AG09309 (cell line): ENCODE measurements at regions not wholly inside any gene's neighbourhood (a gene's known extent, or its start where the extent isn't known, plus 50 kb on each side); places are given as distances from the start of the nearest gene placed in this dataset.
A peak's percentile ranks its signal among the peaks of the same experiment; 100 is the strongest.

Experiments used
- DNase-seq: peaks from one replicate; pipeline ENCODE4 v3.0.0-alpha.2; 2010; ENCODE audit warnings: low read depth
- H3K4me3 ChIP-seq: 2 replicates; pipeline ENCODE4 v1.5.1; 2011; ENCODE audit warnings: mild to moderate bottlenecking, low read depth, low read length, moderate library complexity; ENCODE audit not compliant: control insufficient read depth
- TF ChIP-seq, protein P1 (sequence below): IDR thresholded peaks from 2 replicates; pipeline ENCODE4 v1.5.1; 2011; ENCODE audit warnings: mild to moderate bottlenecking, low read depth, low read length, inconsistent platforms; ENCODE audit not compliant: insufficient read depth, control insufficient read depth; ENCODE audit errors: missing control alignments

DNA sequence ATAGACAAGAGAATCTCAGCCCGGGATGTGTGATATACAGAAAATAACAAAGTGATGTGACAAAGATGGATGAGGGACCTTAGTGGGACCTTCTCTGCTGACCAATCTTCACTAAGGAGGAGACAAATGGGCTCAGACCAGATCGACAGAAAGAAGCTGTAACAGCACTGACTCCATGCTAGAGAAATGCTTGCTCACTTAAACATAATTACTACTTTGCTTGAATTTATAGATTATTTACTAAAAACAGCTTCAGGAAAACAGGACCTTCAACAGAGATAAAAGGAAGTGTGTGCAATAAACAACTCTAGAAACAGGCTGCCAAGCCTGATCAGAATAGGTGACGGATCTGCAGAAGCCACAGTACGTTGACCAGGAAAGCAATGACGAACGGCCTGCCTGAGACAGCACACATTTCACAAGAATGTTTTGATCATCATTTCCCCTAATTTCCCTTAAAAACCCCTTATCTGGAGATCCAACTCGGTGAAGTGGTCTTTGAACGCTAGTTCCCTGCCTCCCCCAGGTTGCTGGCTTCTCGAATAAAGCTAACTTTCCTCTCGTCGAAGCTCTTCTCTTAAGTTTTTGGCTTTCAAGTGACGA is 98.4 kb upstream of the STEAP1B start:
- no peak overlapping the region for H3K4me3 ChIP-seq
- no peak for DNase-seq
- TF ChIP-seq, protein P1, sequence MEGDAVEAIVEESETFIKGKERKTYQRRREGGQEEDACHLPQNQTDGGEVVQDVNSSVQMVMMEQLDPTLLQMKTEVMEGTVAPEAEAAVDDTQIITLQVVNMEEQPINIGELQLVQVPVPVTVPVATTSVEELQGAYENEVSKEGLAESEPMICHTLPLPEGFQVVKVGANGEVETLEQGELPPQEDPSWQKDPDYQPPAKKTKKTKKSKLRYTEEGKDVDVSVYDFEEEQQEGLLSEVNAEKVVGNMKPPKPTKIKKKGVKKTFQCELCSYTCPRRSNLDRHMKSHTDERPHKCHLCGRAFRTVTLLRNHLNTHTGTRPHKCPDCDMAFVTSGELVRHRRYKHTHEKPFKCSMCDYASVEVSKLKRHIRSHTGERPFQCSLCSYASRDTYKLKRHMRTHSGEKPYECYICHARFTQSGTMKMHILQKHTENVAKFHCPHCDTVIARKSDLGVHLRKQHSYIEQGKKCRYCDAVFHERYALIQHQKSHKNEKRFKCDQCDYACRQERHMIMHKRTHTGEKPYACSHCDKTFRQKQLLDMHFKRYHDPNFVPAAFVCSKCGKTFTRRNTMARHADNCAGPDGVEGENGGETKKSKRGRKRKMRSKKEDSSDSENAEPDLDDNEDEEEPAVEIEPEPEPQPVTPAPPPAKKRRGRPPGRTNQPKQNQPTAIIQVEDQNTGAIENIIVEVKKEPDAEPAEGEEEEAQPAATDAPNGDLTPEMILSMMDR = no peak

DNA sequence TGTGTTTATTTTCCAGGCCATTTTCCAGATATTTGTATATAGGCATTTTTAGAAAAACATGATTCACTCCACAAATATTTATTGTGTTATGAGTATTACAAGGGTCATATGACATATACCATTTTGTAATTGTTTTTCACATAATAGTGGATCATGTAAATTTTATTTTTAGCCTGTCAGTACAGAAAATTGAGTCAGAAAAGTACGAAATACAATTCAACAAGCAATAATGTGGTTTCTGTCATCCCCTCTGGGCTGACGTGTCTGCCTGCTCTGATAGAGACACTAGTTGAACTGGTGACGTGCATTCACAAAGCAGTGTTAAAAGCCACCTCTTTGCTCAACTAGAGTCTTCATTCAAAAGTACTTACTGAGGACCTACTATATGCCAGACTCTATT is 97.9 kb upstream of the STEAP1B start:
- TF ChIP-seq, protein P1 = no peak
- no peak overlapping the region for H3K4me3 ChIP-seq
- DNase-seq = peak; percentile 85

DNA sequence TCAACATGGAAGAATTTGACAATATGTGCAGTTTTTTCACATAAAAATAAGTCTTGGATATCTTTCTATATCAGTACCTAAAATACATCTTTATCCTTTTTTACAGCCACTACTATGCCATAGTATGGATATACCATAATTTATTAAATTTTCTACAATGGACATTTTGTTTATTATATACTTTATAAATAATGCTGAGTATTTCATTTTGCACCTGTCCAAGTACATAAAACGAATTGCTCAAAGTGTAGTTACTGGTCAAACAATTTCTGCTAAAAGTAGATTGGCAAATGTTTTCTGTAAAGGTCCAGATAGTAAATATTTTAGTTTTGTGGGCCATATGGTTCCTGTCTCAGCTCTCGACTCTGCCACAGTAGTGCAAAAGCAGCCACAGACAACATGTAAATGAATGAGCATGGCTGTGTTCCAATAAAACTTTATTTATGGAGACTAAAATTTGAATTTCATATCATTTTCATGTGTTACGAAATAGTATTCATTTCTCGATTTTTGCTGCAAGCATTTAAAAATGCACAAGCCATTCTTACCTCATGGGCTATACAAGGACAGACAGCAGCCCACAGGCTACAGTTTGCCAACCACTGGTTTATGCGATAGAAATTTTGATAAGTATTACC is 96.9 kb upstream of the STEAP1B start:
- TF ChIP-seq, protein P1 = no peak

DNA sequence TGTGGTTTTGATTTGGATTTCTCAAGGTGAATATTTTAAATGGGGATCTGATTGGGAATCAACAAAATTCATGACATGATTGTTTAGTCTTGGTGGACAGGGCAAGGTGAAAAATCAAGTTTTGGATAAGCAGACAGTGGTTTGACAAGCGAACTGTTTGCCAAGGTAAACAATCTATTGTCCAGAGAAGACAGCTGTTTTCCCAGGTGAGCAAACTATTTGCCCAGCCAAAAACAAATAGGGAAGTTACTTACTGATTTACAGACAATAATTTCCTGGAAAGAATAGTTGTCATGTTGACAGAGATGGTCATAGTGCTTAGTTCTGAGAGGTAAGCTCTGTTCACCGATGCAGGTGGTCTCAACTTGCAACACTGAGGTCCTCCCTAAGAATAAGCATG is 94.0 kb upstream of the STEAP1B start:
- TF ChIP-seq, protein P1 = no peak
- no peak for DNase-seq
- H3K4me3 ChIP-seq = no peak overlapping the region

More for the DNA sequence above, 96.9 kb upstream of the STEAP1B start:
- no peak for DNase-seq
- no peak overlapping the region for H3K4me3 ChIP-seq

DNA sequence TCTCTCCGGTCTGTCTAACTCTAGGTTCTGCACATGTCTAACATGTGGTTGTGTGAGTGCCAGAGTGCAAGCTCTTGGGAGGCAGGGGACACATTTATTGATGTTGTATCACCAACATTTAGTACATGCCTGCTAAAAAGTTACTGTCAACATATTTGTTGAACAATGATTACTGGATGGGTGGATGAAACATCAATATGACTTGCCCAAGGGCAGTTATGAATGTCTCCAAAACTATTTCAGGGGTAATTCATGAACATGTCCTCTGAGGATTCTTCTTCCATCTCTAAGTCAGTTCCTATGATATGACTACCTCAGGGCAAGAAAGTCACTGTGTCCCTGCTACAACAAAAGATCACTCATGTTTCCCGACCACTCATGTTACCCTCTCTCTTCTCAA is 91.3 kb upstream of the STEAP1B start:
- no peak for DNase-seq
- no peak overlapping the region for H3K4me3 ChIP-seq

DNA sequence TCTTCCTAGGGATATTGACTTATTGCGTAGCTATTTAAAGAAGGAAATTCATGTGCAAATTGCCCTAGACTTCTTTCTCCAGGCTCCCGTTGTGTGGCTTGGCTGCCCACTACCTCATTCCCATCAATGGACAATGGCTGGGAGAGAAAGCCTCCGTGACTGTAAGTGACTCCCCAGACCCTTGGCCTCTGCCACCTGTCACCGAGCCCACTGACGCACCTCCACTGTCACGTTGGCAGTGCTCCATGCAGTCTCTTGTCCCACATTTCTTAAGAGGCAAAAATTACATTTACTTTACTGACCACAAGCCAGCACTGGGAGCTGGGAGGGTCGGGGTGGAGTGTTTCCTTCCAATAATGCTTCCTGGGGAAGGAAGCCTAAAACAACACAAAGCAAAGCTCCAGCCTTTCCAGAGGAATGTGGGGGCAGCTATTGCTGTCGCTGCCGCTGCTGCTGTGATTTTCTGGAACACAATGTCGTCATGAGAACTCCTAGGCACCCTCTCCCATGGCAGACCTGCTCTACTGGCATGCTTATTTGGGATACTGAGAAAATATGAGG is 89.7 kb upstream of the STEAP1B start:
- no peak overlapping the region for H3K4me3 ChIP-seq
- TF ChIP-seq, protein P1 = no peak
- DNase-seq = no peak

More for the DNA sequence above, 91.3 kb upstream of the STEAP1B start:
- TF ChIP-seq, protein P1 = no peak

DNA sequence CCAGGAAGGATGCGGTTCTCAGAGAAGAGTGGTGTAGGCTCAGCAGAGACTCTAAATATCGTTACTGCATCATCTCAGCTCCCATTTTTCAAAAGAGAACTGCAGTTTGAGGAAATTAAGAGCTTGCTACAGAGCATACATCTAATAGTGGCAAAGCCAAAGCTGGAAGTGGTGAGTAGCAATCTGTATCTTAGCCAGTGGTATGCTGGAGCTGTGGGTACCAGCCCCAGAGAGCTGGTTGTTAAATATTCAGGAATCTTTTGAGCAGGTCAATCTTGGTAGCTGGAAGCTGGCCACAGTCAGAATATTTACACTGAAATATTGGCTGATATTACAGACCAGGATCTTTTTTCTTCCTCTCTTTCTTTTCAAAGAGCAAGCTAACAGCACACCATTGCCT is 88.4 kb upstream of the STEAP1B start:
- no peak for DNase-seq
- TF ChIP-seq, protein P1 = no peak
- H3K4me3 ChIP-seq = no peak overlapping the region
